ENCODE measurements at regions not wholly inside any gene's neighbourhood (a gene's known extent, or its start where the extent isn't known, plus 50 kb on each side); places are given as distances from the start of the nearest gene placed in this dataset.

GRCh38 chr1:223022641-223023473 lies 120.2 kb downstream of the TLR5 start:
- TF ChIP-seq ZNF8 (CRISPR knock-in tag; IDR thresholded peaks at IDR 0.05), result no peak
- TF ChIP-seq CSRNP3 (CRISPR knock-in tag; IDR thresholded peaks at IDR 0.05), result no peak
